Osteoblast (primary cell): ENCODE measurements at regions not wholly inside any gene's neighbourhood (a gene's known extent, or its start where the extent isn't known, plus 50 kb on each side); places are given as distances from the start of the nearest gene placed in this dataset.

Experiments used
- DNase-seq: peaks from one replicate; pipeline ENCODE4 v3.0.0; 2011; ENCODE audit warnings: low spot score, mixed read lengths; ENCODE audit not compliant: insufficient read length; ENCODE audit errors: missing footprints
- H2AFZ ChIP-seq: 2 replicates; pipeline ENCODE4 v1.6.0; 2011; ENCODE audit warnings: mild to moderate bottlenecking, low read length
- H3K27ac ChIP-seq: 2 replicates; pipeline ENCODE4 v1.5.1; 2011; ENCODE audit warnings: mild to moderate bottlenecking, low read depth, low read length, moderate library complexity
- H3K27me3 ChIP-seq: 2 replicates; pipeline ENCODE4 v1.6.0; 2012; ENCODE audit warnings: mild to moderate bottlenecking, control low read depth, inconsistent platforms, low read length, moderate library complexity; ENCODE audit not compliant: insufficient read depth
- H3K36me3 ChIP-seq: 2 replicates; pipeline ENCODE4 v1.5.1; 2011; ENCODE audit warnings: mild to moderate bottlenecking, low read length, control low read depth, moderate library complexity; ENCODE audit not compliant: insufficient read depth
- H3K4me1 ChIP-seq: 2 replicates; pipeline ENCODE4 v1.5.1; 2011; ENCODE audit warnings: mild to moderate bottlenecking, low read length, control low read depth, moderate library complexity; ENCODE audit not compliant: insufficient read depth
- H3K4me2 ChIP-seq: 2 replicates; pipeline ENCODE4 v1.6.0; 2011; ENCODE audit warnings: mild to moderate bottlenecking, low read length; ENCODE audit not compliant: insufficient read depth
- H3K4me3 ChIP-seq: fragments of 200-600 bp; sonication (generic); 3 replicates; pipeline ENCODE4 v1.5.1; 2012; ENCODE audit warnings: mild to moderate bottlenecking, low read length, inconsistent platforms; ENCODE audit not compliant: insufficient read depth
- H3K79me2 ChIP-seq: 2 replicates; pipeline ENCODE4 v1.6.0; 2012; ENCODE audit warnings: mild to moderate bottlenecking, low read length, control low read depth, inconsistent platforms; ENCODE audit not compliant: insufficient read depth
- H3K9me3 ChIP-seq: 2 replicates; pipeline ENCODE4 v1.5.1; 2011; ENCODE audit warnings: low read depth, low read length, control low read depth
- H4K20me1 ChIP-seq: 2 replicates; pipeline ENCODE4 v1.6.0; 2012; ENCODE audit warnings: mild to moderate bottlenecking, low read length, control low read depth; ENCODE audit not compliant: insufficient read depth
- CTCF ChIP-seq: IDR thresholded peaks from 2 replicates; pipeline ENCODE4 v1.5.1; 2011; ENCODE audit warnings: mild to moderate bottlenecking, low read depth, low read length, moderate library complexity; ENCODE audit errors: extremely low read depth

- Histone ChIP-seq H3K9me3 (no peaks in the 10 kb centered on the region), H3K27ac (no peak overlapping the region), H2AFZ (no peak overlapping the region), H3K79me2 (no peaks in the 10 kb centered on the region), H3K4me2 (no peak overlapping the region), H4K20me1 (no peaks in the 10 kb centered on the region), H3K27me3 (peaks cover 5% of the 10 kb centered on the region), H3K4me3 (no peak overlapping the region), H3K4me1 (peaks cover 4% of the 10 kb centered on the region), H3K36me3 (no peaks in the 10 kb centered on the region)
- DNase-seq, result peak; percentile 25
- TF ChIP-seq CTCF, result no peak
These were observed 146.7 kb downstream of the PJA1 start for GRCh38 chrX:69018416-69019072.

- Histone ChIP-seq H3K79me2 (no peaks in the 10 kb centered on the region), H3K4me2 (no peak overlapping the region), H3K9me3 (no peaks in the 10 kb centered on the region), H4K20me1 (no peaks in the 10 kb centered on the region), H3K36me3 (no peaks in the 10 kb centered on the region), H3K4me3 (no peak overlapping the region), H3K27me3 (peaks cover 9% of the 10 kb centered on the region), H2AFZ (peak overlapping the region; percentile 14), H3K27ac (no peak overlapping the region), H3K4me1 (peaks cover 4% of the 10 kb centered on the region)
- peak; percentile 45 for DNase-seq
- TF ChIP-seq CTCF, result no peak
These were observed 148.8 kb downstream of the PJA1 start for GRCh38 chrX:69016293-69016941.

- peak; percentile 52 for DNase-seq
- Histone ChIP-seq H2AFZ (peak overlapping the region; percentile 14), H3K4me2 (no peak overlapping the region), H3K79me2 (no peaks in the 10 kb centered on the region), H3K4me3 (no peak overlapping the region), H3K4me1 (peaks cover 4% of the 10 kb centered on the region), H3K27ac (no peak overlapping the region), H3K36me3 (no peaks in the 10 kb centered on the region), H4K20me1 (no peaks in the 10 kb centered on the region), H3K9me3 (no peaks in the 10 kb centered on the region), H3K27me3 (peaks cover 11% of the 10 kb centered on the region)
- no peak for TF ChIP-seq CTCF
These were observed 149.5 kb downstream of the PJA1 start for GRCh38 chrX:69015564-69016292.

- H3K9me3 ChIP-seq, result peaks cover 3% of the 10 kb centered on the region
- H3K27ac ChIP-seq, result no peak overlapping the region
- no peak overlapping the region for H3K4me3 ChIP-seq
- H3K4me1 ChIP-seq, result peaks cover 4% of the 10 kb centered on the region
- peaks cover 10% of the 10 kb centered on the region for H3K27me3 ChIP-seq
- H3K4me2 ChIP-seq, result no peak overlapping the region
- no peaks in the 10 kb centered on the region for H3K36me3 ChIP-seq
- H4K20me1 ChIP-seq, result no peaks in the 10 kb centered on the region
- H2AFZ ChIP-seq, result no peak overlapping the region
- DNase-seq, result peak; percentile 27
- H3K79me2 ChIP-seq, result no peaks in the 10 kb centered on the region
- TF ChIP-seq CTCF, result no peak
These were observed 150.1 kb downstream of the PJA1 start for GRCh38 chrX:69015156-69015555.
